Hematopoietic multipotent progenitor cell treated with erythropoietin and hydrocortisone succinate and interleukin-3 and kit ligand, for 17 days (in vitro differentiated cells): ENCODE measurements at regions not wholly inside any gene's neighbourhood (a gene's known extent, or its start where the extent isn't known, plus 50 kb on each side); places are given as distances from the start of the nearest gene placed in this dataset.
"Not testable (repeated sequence)": the region's sequence is repeated elsewhere in the genome, so short reads cannot be mapped to it uniquely, and the experiment has no call there.

Experiments
- DNase-seq: peaks from one replicate; pipeline ENCODE4 v3.0.0-alpha.2; 2015; ENCODE audit warnings: low spot score

DNA sequence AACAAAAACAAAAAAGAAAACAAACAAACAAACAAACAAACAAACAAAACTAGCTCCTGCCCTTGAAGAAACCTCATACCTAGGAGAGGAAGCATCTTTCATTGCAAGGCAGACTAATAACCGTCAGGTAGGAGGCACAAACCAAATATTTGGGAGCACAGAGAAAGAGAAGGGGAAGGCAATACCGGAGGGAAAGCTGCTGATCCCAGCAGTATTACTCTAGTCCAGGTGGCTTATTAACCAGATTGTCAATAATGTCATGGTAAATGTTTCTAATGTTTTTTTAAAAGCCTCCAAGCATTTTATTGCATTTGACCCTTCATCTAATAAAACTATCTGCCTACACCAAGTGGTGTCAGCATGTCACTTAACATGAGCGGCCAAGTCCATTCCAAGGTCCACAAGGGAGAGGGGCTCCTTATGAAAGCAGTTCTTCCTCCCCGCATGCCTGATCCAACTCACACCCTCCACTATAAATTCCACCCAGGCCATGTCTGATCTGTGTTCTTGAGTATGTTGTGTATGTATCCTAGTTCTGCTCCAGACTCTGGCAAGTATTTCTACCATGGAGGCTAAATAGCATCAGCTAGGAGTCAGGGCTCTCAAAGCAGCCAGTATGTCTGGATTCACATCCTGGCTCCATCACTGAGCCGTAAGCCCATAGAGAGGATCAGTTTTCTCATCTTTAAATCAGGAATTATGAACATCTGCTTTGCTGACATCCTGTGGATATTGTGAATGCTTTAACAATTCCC lies 208.1 kb upstream of the TENM4 start:
- DNase-seq = no peak

DNA sequence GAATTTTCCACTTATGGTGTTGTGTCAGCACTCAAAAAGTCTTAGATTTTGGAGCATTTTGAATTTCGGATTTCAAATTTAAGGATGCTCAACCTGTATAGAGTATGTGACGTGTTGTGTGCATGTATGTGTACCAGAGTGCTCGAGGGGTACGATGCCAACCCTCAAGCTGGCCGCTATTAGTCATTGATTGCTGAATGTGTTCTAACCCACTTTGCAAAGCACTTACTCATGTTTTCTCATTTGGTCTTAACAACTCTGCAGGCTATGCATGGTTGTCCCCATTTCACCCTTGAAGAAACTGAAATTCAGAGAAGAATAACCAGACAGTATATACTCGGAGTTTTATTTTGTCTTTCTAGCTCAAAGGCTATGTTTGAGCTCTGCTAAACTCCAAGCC lies 196.4 kb upstream of the TENM4 start:
- DNase-seq = no peak

DNA sequence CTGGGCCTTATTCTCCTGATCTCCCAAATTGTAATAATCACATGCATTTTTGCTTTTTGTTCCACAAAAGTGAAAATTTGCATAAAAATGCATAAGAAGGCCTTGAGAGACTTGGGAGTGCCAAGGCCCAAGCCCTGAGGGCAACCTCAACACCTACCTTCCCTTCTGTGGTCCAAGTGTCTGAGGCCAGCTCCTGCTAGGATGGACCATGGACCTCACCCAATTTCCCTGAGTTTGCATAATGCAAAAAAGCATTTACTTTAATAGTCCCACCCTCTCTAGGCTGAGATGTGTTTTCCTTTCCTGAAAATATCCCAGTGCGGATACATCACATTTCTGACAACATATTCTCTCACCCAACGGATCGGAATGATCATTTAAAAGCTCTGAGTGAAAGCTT lies 194.1 kb upstream of the TENM4 start:
- DNase-seq = no peak

DNA sequence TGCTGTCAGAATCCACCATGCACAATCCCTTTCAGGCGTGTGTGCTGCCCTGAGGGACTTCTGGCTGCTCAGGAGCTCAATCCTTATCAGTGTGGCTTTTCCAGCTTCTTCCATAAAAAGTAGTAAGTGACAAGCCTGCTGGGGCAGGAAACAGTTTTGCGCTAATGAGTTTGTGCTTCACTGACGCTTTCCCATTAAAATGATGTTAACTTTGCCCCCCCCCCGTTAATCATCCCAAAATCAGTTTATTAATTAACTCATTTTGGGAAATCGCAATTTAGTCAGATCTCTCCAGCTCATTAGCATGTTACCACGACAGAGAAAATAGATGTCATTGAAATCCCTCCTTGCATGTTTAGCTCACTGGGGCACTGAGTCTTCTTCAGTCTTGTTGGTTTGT lies 186.5 kb upstream of the TENM4 start:
- DNase-seq = no peak

DNA sequence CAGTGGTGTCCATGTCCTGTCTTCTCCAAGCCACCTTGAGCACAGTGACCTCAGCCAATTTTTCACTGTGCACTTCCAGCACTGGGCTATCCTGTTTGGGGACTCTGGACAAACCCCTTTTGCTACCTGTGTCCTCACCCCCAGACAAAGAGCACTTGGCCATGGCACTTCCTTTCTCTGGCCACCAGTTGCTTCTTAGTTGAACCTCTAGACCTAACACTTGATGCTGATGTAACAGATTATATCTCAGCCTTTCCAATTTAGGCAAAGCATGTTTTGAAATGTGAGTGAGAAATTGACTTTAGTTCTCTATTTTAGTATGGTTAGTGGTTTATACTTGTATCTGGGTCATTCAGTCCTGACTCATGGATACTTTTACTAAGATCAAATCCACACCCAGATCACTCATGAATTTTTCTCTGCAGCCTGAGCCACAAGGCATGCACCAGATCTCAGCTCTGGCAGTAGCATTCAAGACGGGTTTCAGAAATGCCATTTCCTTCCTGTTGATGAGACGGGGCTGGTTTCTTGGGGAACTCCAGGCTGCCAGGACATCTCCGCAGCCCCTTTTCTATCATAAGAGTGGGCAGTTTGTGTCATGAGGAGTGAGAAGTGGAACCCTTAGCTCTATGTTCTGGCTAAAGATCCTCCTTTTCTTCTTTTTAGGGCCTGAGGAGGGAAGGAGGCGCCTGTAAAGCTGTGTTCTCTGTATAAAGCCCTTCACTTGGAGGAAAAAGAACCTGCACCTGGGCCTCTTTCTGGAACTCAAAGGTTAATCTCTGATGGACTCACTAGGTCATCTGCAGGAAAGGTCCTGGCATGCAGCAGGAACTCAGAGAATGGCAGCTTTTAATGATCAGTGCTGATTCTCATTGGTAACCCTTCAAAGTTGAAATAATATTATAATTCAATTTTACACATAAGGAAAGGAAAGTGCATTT lies 185.6 kb upstream of the TENM4 start:
- no peak for DNase-seq

DNA sequence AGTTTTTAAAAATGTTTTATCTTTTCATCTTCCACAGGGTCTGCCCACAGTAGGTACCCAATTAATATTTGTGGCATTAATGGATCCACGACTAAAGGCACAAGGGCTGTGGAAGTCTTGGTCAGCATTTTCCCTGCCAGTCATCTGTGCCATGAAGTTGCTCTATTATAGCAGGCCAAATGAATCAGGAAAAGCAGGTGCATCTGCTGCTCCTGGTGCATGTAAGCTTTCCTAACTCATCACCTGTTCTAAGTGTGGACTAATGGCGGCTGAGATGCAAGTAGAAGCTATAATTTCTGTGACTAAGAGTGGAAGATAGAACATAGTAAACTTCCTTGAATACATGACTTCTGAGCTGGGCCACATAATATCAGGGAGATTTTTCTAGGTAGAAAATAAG lies 182.5 kb upstream of the TENM4 start:
- DNase-seq = no peak

DNA sequence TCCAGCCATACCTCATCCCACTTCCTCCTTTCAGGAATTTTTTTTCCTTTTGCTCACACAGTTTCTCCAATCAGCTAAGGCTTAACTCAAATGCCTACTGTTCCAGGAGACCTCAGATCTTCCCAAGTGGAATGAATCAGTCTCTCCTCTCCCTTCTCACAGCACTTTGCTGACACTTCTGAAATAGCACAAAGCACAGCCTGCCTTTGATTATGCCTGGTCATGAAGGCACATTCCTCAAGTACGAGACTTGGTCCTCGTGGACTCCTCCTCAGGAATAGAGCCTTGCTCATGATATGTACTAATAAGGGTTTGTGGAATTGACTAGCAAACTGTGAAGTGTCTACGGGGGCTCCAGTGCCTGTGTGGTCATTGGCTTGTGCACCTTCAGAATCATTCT lies 176.7 kb upstream of the TENM4 start:
- no peak for DNase-seq

DNA sequence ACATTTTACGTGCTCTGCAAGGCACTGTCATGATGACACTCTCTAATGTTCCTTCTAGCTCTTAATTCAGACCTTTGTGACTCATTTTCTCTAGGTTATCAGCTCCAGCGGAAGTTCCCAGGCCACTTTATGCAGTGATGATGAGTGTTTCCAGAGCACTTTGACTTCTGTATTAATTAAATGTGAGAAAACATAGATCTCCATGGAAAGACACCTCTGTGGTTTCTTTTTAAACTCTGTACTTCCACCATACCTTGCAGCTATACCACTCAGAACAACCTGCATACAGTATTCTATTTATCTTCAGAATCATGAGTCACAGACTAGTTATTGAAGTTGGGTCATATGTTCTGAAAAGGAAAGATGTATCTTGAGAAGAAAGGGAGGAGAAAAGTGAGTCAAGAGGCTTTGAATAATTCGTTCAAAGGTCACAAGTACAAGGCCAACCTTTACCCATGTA lies 175.6 kb upstream of the TENM4 start:
- no peak for DNase-seq

DNA sequence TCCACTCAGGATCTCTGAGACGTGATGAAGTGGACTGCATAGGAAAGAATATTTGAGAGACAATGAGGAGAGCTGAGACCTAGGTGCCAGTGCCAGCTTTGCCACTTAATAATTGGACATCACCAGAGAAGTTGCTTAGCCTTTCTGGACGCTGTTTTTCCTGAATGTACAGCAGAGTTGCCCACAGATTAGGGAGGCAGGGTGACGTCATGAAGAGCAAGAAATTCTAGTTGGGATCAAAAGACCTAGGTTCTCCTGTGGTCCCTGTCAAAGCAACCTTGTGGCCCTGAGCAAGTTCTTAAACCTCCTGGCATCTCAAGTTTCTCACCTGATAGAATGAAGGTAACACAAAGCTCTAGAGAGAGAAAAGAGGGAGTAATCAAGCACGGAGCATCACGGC lies 174.6 kb upstream of the TENM4 start:
- DNase-seq = no peak

DNA sequence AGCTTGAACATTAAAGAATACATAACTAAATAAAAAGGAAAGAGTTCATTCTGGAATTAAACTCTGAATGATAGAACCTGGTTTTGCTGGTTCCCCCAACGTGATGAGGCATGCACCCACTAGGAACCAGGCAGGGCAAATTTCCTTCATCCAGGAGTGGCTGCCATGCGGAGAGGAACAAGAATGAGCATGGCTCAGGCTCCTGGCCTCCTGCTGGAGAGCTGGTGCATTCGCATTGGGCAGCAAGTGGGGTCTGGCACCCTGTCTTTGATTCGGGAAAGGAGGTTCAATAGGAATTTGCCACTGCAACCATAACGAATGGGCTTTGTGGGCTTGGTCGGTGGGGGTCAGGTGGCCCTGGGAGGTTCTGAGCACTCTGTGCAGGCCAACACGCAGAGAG lies 169.8 kb upstream of the TENM4 start:
- DNase-seq = no peak

DNA sequence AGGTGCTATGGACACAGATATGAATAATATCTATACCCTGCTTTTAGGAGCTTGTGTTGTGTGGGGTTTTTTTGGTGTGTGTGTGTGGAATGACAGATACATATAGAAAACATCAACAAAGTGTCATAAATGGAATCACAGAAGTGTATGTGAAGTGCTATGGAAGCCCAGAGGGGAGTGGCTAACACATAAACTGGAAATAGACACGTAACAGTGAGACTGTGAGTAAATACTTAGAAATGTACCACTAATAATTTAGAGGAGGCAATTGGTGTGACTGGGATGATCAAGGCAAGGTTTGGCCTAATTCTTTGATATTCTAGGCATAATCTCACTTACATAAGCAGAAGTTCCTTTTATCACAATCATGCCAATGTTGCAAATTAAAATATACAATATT lies 169.3 kb upstream of the TENM4 start:
- DNase-seq = no peak

DNA sequence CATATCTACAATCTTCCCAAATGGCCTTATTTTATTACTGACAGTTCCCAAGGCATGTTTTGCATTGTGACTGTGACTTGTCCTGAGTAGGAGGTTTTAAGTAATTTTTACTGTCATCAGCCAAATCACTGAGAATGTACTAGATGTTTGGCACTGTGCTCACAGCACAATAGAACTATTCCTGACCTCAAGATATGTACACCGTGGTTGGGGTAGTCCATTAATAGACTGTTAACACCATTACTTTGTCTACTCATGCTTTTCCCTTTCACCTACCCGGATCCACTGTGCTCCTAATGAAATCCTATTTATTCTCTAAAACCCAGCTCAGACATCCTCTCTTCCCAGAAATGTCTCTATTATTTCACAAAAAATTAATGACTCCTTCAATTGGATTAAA lies 168.7 kb upstream of the TENM4 start:
- DNase-seq = no peak

DNA sequence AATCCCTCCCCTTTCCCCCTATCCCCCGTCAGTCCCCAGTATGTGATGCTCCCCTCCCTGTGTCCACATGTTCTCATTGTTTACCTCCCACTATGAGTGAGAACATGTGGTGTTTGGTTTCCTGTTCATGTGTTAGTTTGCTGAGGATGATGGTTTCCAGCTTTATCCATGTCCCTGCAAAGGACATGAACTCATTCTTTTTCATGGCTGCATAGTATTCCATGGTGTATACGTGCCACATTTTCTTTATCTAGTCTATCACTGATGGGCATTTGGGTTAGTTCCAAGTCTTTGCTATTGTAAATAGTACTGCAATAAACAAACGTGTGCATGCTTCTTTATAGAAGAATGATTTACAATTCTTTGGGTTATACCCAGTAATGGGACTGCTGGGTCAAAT lies 165.6 kb upstream of the TENM4 start:
- not testable (repeated sequence) for DNase-seq

DNA sequence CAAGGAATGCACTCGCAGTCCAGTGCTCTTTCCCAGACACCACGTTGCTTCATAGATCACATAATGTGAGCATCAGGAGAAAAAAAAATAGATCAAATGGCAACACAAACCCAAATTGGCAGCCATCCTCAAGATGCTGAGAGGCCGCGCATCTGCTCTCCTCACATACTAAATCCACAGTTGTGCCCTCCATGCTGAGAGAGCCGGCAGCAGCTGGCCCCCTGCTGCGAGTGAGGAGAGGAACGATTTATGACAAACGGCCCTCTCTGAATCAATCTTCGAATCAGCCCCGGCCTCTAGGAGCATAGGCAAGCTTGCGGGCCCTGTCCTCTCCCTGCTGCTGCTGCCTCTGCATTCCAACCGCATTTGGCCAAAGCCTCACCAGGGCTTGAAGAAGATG lies 159.9 kb upstream of the TENM4 start:
- DNase-seq = no peak

DNA sequence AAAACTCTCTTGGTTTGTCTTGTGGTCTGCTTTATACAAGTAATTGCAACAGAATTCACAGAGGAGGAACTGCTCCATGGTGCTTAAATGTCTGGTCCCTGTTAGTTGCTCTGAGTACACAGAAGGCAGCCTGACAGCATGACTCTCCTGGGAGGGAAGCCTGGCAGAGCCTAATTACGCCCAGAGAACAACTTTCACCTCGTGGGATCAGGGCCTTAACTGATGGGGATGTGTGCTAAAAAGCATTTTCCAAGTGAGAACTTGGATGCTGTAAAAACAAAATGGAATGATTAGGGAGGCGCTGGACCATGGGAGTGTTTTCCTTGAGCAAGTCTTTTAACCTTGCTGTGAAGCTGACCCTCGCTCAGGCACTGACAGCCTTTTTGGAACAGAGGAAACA lies 154.0 kb upstream of the TENM4 start:
- no peak for DNase-seq

DNA sequence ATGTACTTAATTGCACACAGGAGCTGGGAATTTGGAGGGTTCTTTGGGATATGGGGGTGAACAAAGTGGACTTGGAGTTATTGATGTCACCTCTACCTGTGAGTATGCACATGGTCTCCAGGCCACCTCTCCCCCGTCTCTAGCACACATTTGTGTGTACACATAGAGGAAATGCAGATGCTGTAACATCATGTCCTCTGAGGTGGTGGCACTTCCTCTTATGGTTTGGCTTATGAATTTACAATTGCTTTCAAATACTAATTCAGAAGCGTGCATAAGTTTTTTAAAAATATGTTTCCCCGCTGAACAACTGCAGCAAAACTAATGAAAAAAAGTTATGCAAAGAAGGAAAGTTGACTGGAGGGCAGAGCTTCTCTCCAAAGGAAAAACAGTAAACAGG lies 152.0 kb upstream of the TENM4 start:
- no peak for DNase-seq

DNA sequence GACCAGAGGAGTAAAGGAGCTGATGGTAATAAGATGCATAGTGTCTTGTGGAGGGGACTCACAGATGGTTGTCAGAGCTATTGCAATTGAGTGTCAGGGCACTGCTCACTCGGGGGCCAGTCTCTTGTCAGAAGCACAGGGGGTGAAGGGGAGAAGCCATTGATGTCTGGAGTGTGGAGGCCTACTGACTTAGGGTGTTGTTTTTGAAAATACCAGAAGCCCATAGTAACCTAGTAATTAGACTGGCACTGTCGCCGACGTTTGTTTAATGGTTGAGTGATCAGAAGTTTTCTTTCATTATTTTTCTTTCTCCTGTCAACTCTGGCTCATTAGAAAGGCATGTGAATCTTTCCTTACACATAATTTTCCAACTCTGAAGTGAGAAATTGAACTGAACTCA lies 151.6 kb upstream of the TENM4 start:
- DNase-seq = no peak

DNA sequence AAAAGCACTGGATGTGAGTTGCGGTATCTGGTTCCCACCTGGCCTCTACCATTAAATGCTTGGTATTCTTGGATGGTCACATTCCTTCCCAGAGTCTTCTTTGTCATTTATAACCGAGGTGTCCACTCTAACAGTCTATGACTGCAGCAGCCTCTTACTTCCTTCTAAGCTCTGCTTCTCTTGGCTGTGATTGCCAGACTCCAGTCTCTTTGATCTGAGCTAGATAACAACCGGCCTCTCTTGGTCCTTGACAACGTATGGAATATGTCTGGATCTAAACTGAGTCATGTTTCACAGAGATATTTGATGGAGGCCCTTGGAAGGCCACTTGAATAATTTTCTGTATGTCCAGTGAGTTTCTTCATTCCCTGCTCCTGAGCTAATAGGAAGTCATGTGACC lies 141.6 kb upstream of the TENM4 start:
- DNase-seq = no peak

DNA sequence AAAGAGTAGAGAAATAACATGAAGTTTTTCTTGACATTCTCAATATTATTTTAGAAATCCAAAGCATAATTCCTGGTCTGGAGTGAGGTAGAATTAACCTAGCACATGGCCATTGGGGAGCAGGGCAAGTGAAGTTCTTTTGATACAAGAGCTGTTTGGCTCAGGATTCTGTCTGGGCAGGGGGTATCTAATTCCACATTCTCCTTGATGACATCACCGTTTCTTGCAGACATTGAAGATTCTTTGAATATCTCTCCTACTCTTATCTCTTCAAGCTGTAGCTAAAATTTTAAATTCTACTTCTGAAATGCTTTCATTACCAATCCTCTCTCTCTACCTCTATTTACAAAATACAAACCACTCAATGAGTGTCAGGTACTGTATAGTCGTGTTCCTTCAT lies 138.2 kb upstream of the TENM4 start:
- no peak for DNase-seq

DNA sequence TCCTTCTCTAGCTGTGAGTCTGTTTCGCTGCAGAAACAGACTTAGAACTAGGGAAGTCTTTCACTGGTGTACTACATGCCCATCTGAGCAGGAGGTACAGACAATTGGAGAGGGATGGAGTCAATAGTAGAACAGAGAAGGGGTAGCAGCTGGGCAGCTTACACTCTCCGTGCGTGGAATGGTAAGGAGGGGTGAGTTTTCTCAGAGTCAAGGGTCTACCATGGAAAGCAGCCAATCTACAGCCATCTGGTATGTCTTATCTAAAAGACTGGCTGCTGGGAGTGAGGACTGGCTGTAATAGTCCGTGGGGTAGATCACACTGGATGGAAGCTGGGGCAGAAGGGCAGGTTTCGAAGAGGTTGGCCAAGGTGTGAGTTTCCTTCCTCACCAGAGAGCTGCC lies 137.3 kb upstream of the TENM4 start:
- no peak for DNase-seq

DNA sequence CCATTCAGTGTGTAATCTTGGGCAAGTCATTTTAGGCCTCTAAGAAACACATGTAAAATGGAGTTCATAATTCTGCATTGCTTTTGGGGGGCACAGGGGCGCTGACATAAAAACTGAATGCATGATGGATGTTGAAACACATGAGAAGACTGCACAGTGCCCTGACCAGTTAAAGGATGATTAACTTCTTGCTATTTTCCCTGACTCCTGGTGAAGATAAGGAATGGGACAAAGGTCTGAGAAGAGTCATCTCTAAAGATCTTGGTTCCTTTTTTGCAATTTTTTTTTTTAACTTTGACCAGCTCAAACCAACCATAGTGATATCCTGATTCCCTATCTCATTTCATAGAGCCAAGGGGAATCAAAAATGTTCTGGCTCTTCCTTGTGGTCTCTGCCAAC lies 134.9 kb upstream of the TENM4 start:
- no peak for DNase-seq

DNA sequence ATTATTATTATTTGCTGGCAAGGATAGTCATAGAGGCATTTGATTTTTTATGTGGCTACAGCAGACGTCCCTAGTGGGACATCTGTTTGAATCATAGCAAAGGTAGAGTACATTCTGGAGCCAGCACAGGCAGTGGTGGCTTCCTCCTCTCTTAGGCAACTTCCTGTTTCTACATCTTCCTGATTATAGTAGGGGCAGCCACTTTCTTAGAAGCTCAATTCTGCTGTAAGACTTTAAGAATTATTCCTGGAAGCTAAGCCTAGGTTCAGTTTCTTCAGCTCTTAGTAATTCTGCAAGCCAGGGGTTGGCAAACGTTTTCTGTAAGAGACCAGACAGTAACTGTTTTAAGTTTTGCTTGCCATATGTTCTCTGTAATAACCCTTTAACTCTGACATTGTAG lies 129.3 kb upstream of the TENM4 start:
- no peak for DNase-seq

DNA sequence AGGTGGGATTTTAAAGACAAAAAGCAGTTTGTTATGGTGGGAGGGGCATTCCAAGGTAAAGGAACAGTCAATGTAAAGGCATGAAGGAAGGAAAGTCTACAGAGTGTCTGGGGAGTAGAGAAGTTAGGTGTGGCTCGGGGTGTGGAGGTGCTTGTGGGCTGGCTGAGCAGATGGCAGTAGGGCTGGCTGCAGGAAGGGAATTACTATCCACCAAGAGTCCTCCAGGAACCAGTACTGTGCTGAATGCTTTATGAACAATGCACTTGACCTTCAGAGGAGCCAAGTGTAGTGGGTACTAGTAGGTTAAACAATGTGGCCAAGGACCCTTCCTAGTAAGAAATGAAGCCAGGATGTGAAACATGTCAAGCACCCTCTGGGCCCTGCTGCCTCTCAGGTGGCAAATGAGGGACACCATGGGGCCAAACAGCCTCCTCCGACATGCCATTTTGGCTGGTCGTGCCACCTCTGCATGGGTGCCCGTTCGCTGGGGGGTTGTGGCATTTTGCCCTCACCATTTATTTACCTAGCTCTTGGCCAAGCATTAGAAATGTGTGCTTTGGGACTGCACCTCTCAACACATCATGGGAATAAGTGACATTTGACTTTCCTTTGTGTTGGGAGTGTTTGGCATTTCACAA lies 123.6 kb upstream of the TENM4 start:
- no peak for DNase-seq
